ENCODE measurements at regions not wholly inside any gene's neighbourhood (a gene's known extent, or its start where the extent isn't known, plus 50 kb on each side); places are given as distances from the start of the nearest gene placed in this dataset.
A peak's percentile ranks its signal among the peaks of the same experiment; 100 is the strongest.

DNA sequence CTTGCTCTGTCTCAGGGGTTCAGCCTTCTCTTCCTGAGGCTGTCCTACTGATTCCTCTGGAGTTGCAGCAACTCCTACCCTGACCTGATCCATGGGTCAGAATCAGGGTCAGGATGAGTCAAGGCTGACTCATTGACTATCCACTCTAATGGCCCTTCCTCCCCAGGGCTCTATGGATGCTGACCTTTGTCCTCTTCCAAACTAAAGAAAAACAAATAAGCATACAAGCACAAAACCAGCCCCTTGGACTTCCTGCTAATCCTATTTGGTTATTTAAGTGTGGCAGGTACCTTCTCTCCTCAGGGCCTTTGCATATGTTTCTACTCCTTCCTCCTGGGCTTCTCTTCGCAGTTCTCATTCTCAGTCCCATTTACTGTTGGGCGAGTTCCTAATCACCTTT, 204.5 kb upstream of the NAV2 start:
- DNase-seq, result no peak
- peak in 3 of 4 donors; percentile 37 to 61 (median 56) for ATAC-seq
- Histone ChIP-seq H3K27me3 (ENCODE audit: insufficient read depth in 3 of 3, low read length in 2 of 3) (peaks cover 0 to 9% (median 3%) of the 10 kb centered on the region in 3 donors), H3K9me3 (no peaks in the 10 kb centered on the region), H3K4me1 (no peaks in the 10 kb centered on the region), H3K4me3 (no peak overlapping the region), H3K36me3 (ENCODE audit: insufficient read depth in 1 of 2, low read depth in 1 of 2) (no peaks in the 10 kb centered on the region), H3K27ac (no peak overlapping the region)
- TF ChIP-seq CTCF (IDR thresholded peaks at IDR 0.05), result no peak
- 91 to 93% (median 91%) methylated on average over 2 of the region's 2 CpGs for WGBS, 3 donors
- intact Hi-C loops (cut with DNase I), result loop anchor here in 1 of 2 donors (10.0 kb wide), 1 partner anchor 63 kb away; no protein-coding TSS in a partner anchor

- intact Hi-C loops (cut with DNase I), result loop anchor here in 1 of 2 donors (10.0 kb wide), 1 partner anchor 62 kb away; no protein-coding TSS in a partner anchor
- DNase-seq (no peak), ATAC-seq (no peak)
- Histone ChIP-seq H3K4me3 (no peak overlapping the region), H3K27ac (no peak overlapping the region), H3K9me3 (no peaks in the 10 kb centered on the region), H3K27me3 (ENCODE audit: insufficient read depth in 3 of 3, low read length in 2 of 3) (peaks cover 0 to 9% (median 1%) of the 10 kb centered on the region in 3 donors), H3K4me1 (no peaks in the 10 kb centered on the region), H3K36me3 (ENCODE audit: insufficient read depth in 1 of 2, low read depth in 1 of 2) (no peaks in the 10 kb centered on the region)
- no peak for TF ChIP-seq CTCF (IDR thresholded peaks at IDR 0.05)
- WGBS, 3 donors, result 37 to 53% (median 46%) methylated on average over 2 of the region's 2 CpGs
Observed at GRCh38 chr11:19506816-19507486, 205.7 kb upstream of the NAV2 start.

GRCh38 chr11:19502691-19503253, 209.9 kb upstream of the NAV2 start:
- intact Hi-C loops (cut with DNase I), result loop anchor here in 1 of 2 donors (10.0 kb wide), 1 partner anchor 58 kb away; no protein-coding TSS in a partner anchor
- DNase-seq, result no peak
- Histone ChIP-seq H3K27ac (no peak overlapping the region), H3K4me1 (no peaks in the 10 kb centered on the region), H3K4me3 (no peak overlapping the region), H3K9me3 (no peaks in the 10 kb centered on the region), H3K36me3 (ENCODE audit: insufficient read depth in 1 of 2, low read depth in 1 of 2) (no peaks in the 10 kb centered on the region), H3K27me3 (ENCODE audit: insufficient read depth in 3 of 3, low read length in 2 of 3) (no peaks in the 10 kb centered on the region)
- WGBS, 3 donors, result 95 to 96% (median 96%) methylated on average over 3 of the region's 3 CpGs
- ATAC-seq, result no peak
- TF ChIP-seq CTCF (IDR thresholded peaks at IDR 0.05), result no peak

- intact Hi-C loops (cut with DNase I), result loop anchor here in 1 of 2 donors (10.0 kb wide), 1 partner anchor 57 kb away; no protein-coding TSS in a partner anchor
- Histone ChIP-seq H3K4me3 (no peak overlapping the region), H3K27ac (no peak overlapping the region), H3K36me3 (ENCODE audit: insufficient read depth in 1 of 2, low read depth in 1 of 2) (no peaks in the 10 kb centered on the region), H3K4me1 (no peaks in the 10 kb centered on the region), H3K27me3 (ENCODE audit: insufficient read depth in 3 of 3, low read length in 2 of 3) (no peaks in the 10 kb centered on the region), H3K9me3 (no peaks in the 10 kb centered on the region)
- no peak for TF ChIP-seq CTCF (IDR thresholded peaks at IDR 0.05)
- no peak for ATAC-seq
- 72 to 90% (median 84%) methylated on average over 7 of the region's 7 CpGs for WGBS, 3 donors
- DNase-seq, result no peak
Observed at GRCh38 chr11:19501631-19502030, 211.0 kb upstream of the NAV2 start.
